ENCODE measurements at regions not wholly inside any gene's neighbourhood (a gene's known extent, or its start where the extent isn't known, plus 50 kb on each side); places are given as distances from the start of the nearest gene placed in this dataset.

GRCh38 chr15:59762558-59762957 is 73.4 kb upstream of the BNIP2 start:
- TF ChIP-seq, protein P1, sequence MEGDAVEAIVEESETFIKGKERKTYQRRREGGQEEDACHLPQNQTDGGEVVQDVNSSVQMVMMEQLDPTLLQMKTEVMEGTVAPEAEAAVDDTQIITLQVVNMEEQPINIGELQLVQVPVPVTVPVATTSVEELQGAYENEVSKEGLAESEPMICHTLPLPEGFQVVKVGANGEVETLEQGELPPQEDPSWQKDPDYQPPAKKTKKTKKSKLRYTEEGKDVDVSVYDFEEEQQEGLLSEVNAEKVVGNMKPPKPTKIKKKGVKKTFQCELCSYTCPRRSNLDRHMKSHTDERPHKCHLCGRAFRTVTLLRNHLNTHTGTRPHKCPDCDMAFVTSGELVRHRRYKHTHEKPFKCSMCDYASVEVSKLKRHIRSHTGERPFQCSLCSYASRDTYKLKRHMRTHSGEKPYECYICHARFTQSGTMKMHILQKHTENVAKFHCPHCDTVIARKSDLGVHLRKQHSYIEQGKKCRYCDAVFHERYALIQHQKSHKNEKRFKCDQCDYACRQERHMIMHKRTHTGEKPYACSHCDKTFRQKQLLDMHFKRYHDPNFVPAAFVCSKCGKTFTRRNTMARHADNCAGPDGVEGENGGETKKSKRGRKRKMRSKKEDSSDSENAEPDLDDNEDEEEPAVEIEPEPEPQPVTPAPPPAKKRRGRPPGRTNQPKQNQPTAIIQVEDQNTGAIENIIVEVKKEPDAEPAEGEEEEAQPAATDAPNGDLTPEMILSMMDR (IDR thresholded peaks at IDR 0.05): no peak
- no peak for TF ChIP-seq POLR2A (IDR thresholded peaks at IDR 0.05)
